K562 (cell line): ENCODE measurements at regions not wholly inside any gene's neighbourhood (a gene's known extent, or its start where the extent isn't known, plus 50 kb on each side); places are given as distances from the start of the nearest gene placed in this dataset.

Source experiments
- ATAC-seq: fragments of 200-7000 bp; cut with Tn5 transposase; 3 replicates; pipeline ENCODE4 v1.9.1; 2020; ENCODE audit warnings: moderate library complexity
- BruUV-seq: library from RNA; stranded (reverse); fragments of 400-500 nt; replicated peaks from 2 replicates; lab custom pipeline; 2021; lab: Mats Ljungman, UMichigan
- CTCF ChIA-PET: fragments of 300-600 bp; formaldehyde crosslinking; extraction: SDS; loops from one replicate; lab custom pipeline; 2021; ENCODE audit warnings: low intra/inter-chr PET ratio; lab: Yijun Ruan, JAX
- POLR2A ChIA-PET: fragments of 300-600, 350-650 bp; sonication (Branson Sonifier 250); formaldehyde crosslinking; extraction: SDS; loops from one replicate; lab custom pipeline; 2021; ENCODE audit warnings: antibody characterized with exemption, inconsistent platforms; lab: Yijun Ruan, JAX
- DNase-seq, 4 experiments: peaks; one replicate each; pipeline versions ENCODE4 v3.0.0 to v3.0.0-alpha.2; 2011 to 2018; ENCODE audit warnings: low spot score in 3 of 4, mixed read lengths in 3 of 4; ENCODE audit errors: extremely low read depth in 1 of 4
- FAIRE-seq: peaks from 2 replicates; lab custom pipeline; 2011; peaks lifted over from hg19 to GRCh38; lab: Jason Lieb, UNC
- H2AFZ ChIP-seq: 2 replicates; pipeline ENCODE4 v1.6.0; 2011; ENCODE audit warnings: low read depth, low read length, control low read depth, inconsistent platforms
- H3K27ac ChIP-seq: fragments of 200-600 bp; 3 replicates; pipeline ENCODE4 v1.8.0; 2011; ENCODE audit warnings: low read depth, mild to moderate bottlenecking, control low read depth, inconsistent platforms, low read length, moderate library complexity, mixed read lengths; ENCODE audit errors: extremely low read depth
- H3K27me3 ChIP-seq, 2 experiments: fragments of 300-600 bp in 1 of 2; 2 replicates in 1 of 2; 3 replicates in 1 of 2; pipeline versions ENCODE4 v1.6.0 to v1.8.0; 2011; ENCODE audit warnings: inconsistent platforms in 2 of 2, low read length in 2 of 2, mild to moderate bottlenecking in 1 of 2, mixed read lengths in 1 of 2, moderate library complexity in 1 of 2; ENCODE audit not compliant: control insufficient read depth in 2 of 2, insufficient read depth in 2 of 2
- H3K36me3 ChIP-seq: fragments of 300-600 bp; 3 replicates; pipeline ENCODE4 v1.8.0; 2011; ENCODE audit warnings: mild to moderate bottlenecking, low read length, inconsistent platforms; ENCODE audit not compliant: control insufficient read depth, insufficient read depth
- H3K4me1 ChIP-seq, 2 experiments: fragments of 200-600 bp in 1 of 2; replicated peaks in 1 of 2; 2 replicates in 1 of 2; 3 replicates in 1 of 2; pipeline versions ENCODE4 v1.5.1 to v1.8.0; 2011; ENCODE audit warnings: inconsistent platforms in 2 of 2, low read length in 2 of 2, mild to moderate bottlenecking in 1 of 2, mixed read lengths in 1 of 2, moderate library complexity in 1 of 2; ENCODE audit not compliant: control insufficient read depth in 2 of 2, insufficient read depth in 2 of 2
- H3K4me2 ChIP-seq: 2 replicates; pipeline ENCODE4 v1.6.1; 2011; ENCODE audit warnings: low read length, control low read depth, inconsistent platforms, mixed read lengths; ENCODE audit not compliant: insufficient read depth
- H3K4me3 ChIP-seq: fragments of 200-600 bp; sonication (generic), shearing (Covaris generic); 2 replicates; pipeline ENCODE4 v1.5.1; 2016; ENCODE audit warnings: control low read depth, inconsistent platforms
- H3K79me2 ChIP-seq: fragments of 200-600 bp; 3 replicates; pipeline ENCODE4 v1.8.0; 2011; ENCODE audit warnings: low read length, inconsistent platforms; ENCODE audit not compliant: control insufficient read depth, insufficient read depth
- H3K9ac ChIP-seq, 2 experiments: 2 replicates each; pipeline versions ENCODE4 v1.6.0 to v1.6.1; 2011; ENCODE audit warnings: low read depth in 2 of 2, low read length in 2 of 2, control low read depth in 1 of 2, inconsistent platforms in 1 of 2, mild to moderate bottlenecking in 1 of 2, mixed read lengths in 1 of 2; ENCODE audit not compliant: insufficient read depth in 1 of 2
- H3K9me1 ChIP-seq: one replicate; pipeline ENCODE4 v1.6.0; 2011; ENCODE audit warnings: inconsistent platforms, mild to moderate bottlenecking, low read length, moderate library complexity; ENCODE audit not compliant: control insufficient read depth, insufficient read depth
- H3K9me3 ChIP-seq: replicated peaks from 2 replicates; pipeline ENCODE4 v1.5.1; 2011; ENCODE audit warnings: low read depth, low read length, inconsistent platforms; ENCODE audit not compliant: control insufficient read depth, insufficient read depth
- H4K20me1 ChIP-seq: replicated peaks from 2 replicates; pipeline ENCODE4 v1.6.1; 2011; ENCODE audit warnings: low read length, inconsistent platforms, mixed read lengths; ENCODE audit not compliant: control insufficient read depth, insufficient read depth
- CXXC5 ChIP-seq: fragments of 250-450 bp; sonication (Bioruptor Pico); IDR thresholded peaks from 2 replicates; pipeline ENCODE4 v1.8.0; 2022; ENCODE audit warnings: inconsistent platforms, mild to moderate bottlenecking, moderate library complexity
- E2F8 ChIP-seq: fragments of 450-650 bp; IDR thresholded peaks from 2 replicates; pipeline ENCODE4 v1.7.1; 2018; ENCODE audit warnings: mild to moderate bottlenecking, low read depth; ENCODE audit not compliant: partially characterized antibody
- ELK3 ChIP-seq: fragments of 450-650 bp; formaldehyde crosslinking; IDR thresholded peaks from 2 replicates; pipeline ENCODE4 v1.4.0; 2020; ENCODE audit warnings: mild to moderate bottlenecking
- GTF2B ChIP-seq: IDR thresholded peaks from 2 replicates; pipeline ENCODE4 v1.6.1; 2011; ENCODE audit not compliant: insufficient read length; ENCODE audit errors: extremely low read depth
- KDM1A ChIP-seq, 2 experiments: fragments of 450-650 bp; IDR thresholded peaks; 2 replicates each; pipeline ENCODE4 v1.6.1; 2016; ENCODE audit warnings: mild to moderate bottlenecking in 2 of 2
- MECOM ChIP-seq: fragments of 250-450 bp; sonication (Bioruptor Pico); IDR thresholded peaks from 2 replicates; pipeline ENCODE4 v1.8.0; 2022; ENCODE audit warnings: inconsistent platforms
- NCOA1 ChIP-seq: fragments of 450-650 bp; IDR thresholded peaks from 2 replicates; pipeline ENCODE4 v1.6.1; 2016; ENCODE audit warnings: low read depth
- POLR2AphosphoS2 ChIP-seq: IDR thresholded peaks from 2 replicates; pipeline ENCODE4 v1.6.1; 2012; ENCODE audit warnings: low read length, improper control_type of control experiment
- SNIP1 ChIP-seq: fragments of 450-650 bp; IDR thresholded peaks from 2 replicates; pipeline ENCODE4 v1.7.1; 2017; ENCODE audit warnings: low read depth, mild to moderate bottlenecking
- SRF ChIP-seq, 2 experiments: fragments of 250-450, 450-650 bp in 1 of 2; sonication (Bioruptor Pico) in 1 of 2; sonication (generic) in 1 of 2; formaldehyde crosslinking; IDR thresholded peaks; 2 replicates each; pipeline versions ENCODE4 v1.5.0 to v1.5.1; 2020 to 2022; ENCODE audit warnings: mild to moderate bottlenecking in 1 of 2, missing genetic modification reagents in 1 of 2
- TAF15 ChIP-seq: fragments of 200-400 bp; formaldehyde crosslinking; IDR thresholded peaks from 2 replicates; pipeline ENCODE4 v1.6.1; 2017; ENCODE audit warnings: mild to moderate bottlenecking, low read depth, low read length, moderate library complexity
- ZNF77 ChIP-seq: fragments of 250-450 bp; sonication (Bioruptor Pico); IDR thresholded peaks from 2 replicates; pipeline ENCODE4 v1.5.0; 2020
- WGBS: fragments of 100-300 bp; shearing (Covaris generic); methylation state at CpG from one replicate; pipeline ENCODE4 v1.1.6; 2016; ENCODE audit warnings: low coverage, mixed read lengths; ENCODE audit not compliant: insufficient coverage; ENCODE audit errors: missing lambda C conversion rate; 5-methylcytosine and 5-hydroxymethylcytosine counted together
- in situ Hi-C: fragments of 300-500 bp; cut with MboI; formaldehyde crosslinking; loops from 4 replicates; pipeline ENCODE4 v1.15.0; 2018; ENCODE audit warnings: inconsistent platforms, mixed read lengths
- intact Hi-C: fragments of 100-400 bp; cut with micrococcal nuclease; formaldehyde crosslinking; loops from 2 replicates; pipeline ENCODE4 v1.14.2; 2022
- TF ChIP-seq, protein P1 (sequence below): sonication (generic); formaldehyde crosslinking; IDR thresholded peaks from 2 replicates; pipeline ENCODE4 v1.8.0; 2023; ENCODE audit warnings: mild to moderate bottlenecking, missing genetic modification reagents
- TF ChIP-seq, protein P2 (sequence below): fragments of 250-450 bp; sonication (Bioruptor Pico); IDR thresholded peaks from 2 replicates; pipeline ENCODE4 v1.8.0; 2021; ENCODE audit warnings: mild to moderate bottlenecking, moderate library complexity
- TF ChIP-seq, protein P3 (sequence below): sonication (generic); formaldehyde crosslinking; IDR thresholded peaks from 2 replicates; pipeline ENCODE4 v1.4.0; 2020; ENCODE audit warnings: mild to moderate bottlenecking, missing genetic modification reagents

- Histone ChIP-seq H3K9me1 (no peaks in the 10 kb centered on the region), H3K4me2 (no peak overlapping the region), H4K20me1 (no peaks in the 10 kb centered on the region), H3K4me1 (no peaks in the 10 kb centered on the region), H3K27ac (no peak overlapping the region), H3K27me3 (no peaks in the 10 kb centered on the region), H3K36me3 (no peaks in the 10 kb centered on the region), H3K9ac (no peak overlapping the region), H2AFZ (no peak overlapping the region), H3K4me3 (no peak overlapping the region), H3K79me2 (no peaks in the 10 kb centered on the region), H3K9me3 (no peaks in the 10 kb centered on the region)
- ATAC-seq, result no peak
- in situ Hi-C loops (no loop called here), intact Hi-C loops (no loop called here)
- ChIA-PET POLR2A (no interaction called here), CTCF (no interaction called here)
- BruUV-seq, result no TSS peak
- no peak for DNase-seq
- no peak for FAIRE-seq
- TF ChIP-seq SRF (CRISPR knock-in tag; IDR thresholded peaks at IDR 0.05) (no peak), ELK3 (CRISPR knock-in tag) (no peak), CXXC5 (no peak), TAF15 (no peak), GTF2B (no peak), MECOM (CRISPR knock-in tag) (no peak), POLR2AphosphoS2 (no peak), E2F8 (no peak), KDM1A (IDR thresholded peaks at IDR 0.05) (no peak), ZNF77 (CRISPR knock-in tag) (no peak), SNIP1 (no peak), NCOA1 (no peak)
- TF ChIP-seq, protein P1, sequence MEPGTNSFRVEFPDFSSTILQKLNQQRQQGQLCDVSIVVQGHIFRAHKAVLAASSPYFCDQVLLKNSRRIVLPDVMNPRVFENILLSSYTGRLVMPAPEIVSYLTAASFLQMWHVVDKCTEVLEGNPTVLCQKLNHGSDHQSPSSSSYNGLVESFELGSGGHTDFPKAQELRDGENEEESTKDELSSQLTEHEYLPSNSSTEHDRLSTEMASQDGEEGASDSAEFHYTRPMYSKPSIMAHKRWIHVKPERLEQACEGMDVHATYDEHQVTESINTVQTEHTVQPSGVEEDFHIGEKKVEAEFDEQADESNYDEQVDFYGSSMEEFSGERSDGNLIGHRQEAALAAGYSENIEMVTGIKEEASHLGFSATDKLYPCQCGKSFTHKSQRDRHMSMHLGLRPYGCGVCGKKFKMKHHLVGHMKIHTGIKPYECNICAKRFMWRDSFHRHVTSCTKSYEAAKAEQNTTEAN, result no peak
- TF ChIP-seq, protein P2, sequence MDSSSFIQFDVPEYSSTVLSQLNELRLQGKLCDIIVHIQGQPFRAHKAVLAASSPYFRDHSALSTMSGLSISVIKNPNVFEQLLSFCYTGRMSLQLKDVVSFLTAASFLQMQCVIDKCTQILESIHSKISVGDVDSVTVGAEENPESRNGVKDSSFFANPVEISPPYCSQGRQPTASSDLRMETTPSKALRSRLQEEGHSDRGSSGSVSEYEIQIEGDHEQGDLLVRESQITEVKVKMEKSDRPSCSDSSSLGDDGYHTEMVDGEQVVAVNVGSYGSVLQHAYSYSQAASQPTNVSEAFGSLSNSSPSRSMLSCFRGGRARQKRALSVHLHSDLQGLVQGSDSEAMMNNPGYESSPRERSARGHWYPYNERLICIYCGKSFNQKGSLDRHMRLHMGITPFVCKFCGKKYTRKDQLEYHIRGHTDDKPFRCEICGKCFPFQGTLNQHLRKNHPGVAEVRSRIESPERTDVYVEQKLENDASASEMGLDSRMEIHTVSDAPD (CRISPR knock-in tag), result no peak
- TF ChIP-seq, protein P3, sequence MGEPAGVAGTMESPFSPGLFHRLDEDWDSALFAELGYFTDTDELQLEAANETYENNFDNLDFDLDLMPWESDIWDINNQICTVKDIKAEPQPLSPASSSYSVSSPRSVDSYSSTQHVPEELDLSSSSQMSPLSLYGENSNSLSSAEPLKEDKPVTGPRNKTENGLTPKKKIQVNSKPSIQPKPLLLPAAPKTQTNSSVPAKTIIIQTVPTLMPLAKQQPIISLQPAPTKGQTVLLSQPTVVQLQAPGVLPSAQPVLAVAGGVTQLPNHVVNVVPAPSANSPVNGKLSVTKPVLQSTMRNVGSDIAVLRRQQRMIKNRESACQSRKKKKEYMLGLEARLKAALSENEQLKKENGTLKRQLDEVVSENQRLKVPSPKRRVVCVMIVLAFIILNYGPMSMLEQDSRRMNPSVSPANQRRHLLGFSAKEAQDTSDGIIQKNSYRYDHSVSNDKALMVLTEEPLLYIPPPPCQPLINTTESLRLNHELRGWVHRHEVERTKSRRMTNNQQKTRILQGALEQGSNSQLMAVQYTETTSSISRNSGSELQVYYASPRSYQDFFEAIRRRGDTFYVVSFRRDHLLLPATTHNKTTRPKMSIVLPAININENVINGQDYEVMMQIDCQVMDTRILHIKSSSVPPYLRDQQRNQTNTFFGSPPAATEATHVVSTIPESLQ (CRISPR knock-in tag), result no peak
- 0% methylated on average over 6 of the region's 6 CpGs for WGBS
Measured at GRCh38 chr3:19734453-19734852, 199.6 kb downstream of the EFHB start.
